ENCODE measurements at regions not wholly inside any gene's neighbourhood (a gene's known extent, or its start where the extent isn't known, plus 50 kb on each side); places are given as distances from the start of the nearest gene placed in this dataset.
"Not testable (repeated sequence)": the region's sequence is repeated elsewhere in the genome, so short reads cannot be mapped to it uniquely, and the experiment has no call there.

DNA sequence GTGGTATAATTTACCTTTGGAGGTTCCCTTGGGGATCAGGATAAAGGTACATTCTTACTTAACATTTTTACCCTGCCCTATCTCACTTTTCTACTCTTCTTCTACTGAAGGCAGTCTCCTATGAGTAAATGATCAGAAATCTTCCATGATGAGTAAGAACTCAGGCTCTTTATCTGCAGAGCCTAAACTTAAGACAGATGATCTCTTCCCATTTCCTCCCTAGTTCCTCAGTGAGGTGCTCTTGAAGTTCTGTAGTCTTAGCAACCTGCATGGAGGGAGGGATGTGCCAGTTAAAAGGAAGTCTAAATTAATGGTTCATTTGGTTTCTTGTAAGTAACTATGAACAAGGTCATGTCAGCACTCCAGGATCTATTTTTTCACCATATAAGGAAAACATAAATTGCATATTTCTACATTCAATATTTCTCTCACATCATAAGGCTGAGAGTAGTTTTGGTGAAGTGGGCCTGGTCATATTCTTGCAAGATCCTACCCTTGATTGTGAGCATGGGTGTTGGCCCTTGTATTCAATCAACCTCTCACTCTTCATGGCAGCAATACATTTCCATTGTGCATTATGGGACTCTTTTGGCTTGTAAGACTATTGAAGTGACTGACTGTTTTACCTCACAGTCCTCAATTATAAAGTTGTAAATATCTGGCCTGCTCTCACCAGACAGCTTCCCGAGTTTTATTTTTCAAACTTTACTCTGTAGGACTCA is 295.5 kb downstream of the SLC7A11 start:
- ChIA-PET CTCF (no interaction called here), POLR2A (no interaction called here)
- no peak overlapping the region for H3K27ac ChIP-seq (ENCODE audit: low read depth, low read length)
- H3K4me3 ChIP-seq (ENCODE audit: low read depth, low read length): no peak overlapping the region
- TF ChIP-seq, protein P1, sequence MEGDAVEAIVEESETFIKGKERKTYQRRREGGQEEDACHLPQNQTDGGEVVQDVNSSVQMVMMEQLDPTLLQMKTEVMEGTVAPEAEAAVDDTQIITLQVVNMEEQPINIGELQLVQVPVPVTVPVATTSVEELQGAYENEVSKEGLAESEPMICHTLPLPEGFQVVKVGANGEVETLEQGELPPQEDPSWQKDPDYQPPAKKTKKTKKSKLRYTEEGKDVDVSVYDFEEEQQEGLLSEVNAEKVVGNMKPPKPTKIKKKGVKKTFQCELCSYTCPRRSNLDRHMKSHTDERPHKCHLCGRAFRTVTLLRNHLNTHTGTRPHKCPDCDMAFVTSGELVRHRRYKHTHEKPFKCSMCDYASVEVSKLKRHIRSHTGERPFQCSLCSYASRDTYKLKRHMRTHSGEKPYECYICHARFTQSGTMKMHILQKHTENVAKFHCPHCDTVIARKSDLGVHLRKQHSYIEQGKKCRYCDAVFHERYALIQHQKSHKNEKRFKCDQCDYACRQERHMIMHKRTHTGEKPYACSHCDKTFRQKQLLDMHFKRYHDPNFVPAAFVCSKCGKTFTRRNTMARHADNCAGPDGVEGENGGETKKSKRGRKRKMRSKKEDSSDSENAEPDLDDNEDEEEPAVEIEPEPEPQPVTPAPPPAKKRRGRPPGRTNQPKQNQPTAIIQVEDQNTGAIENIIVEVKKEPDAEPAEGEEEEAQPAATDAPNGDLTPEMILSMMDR (IDR thresholded peaks at IDR 0.05; ENCODE audit: low read depth, low read length): no peak
- H3K9me3 ChIP-seq (ENCODE audit: control insufficient read depth, insufficient read depth, low read length): peaks cover 3% of the 10 kb centered on the region; the same call in 1 of the 2 replicates
- H3K27me3 ChIP-seq (ENCODE audit: control insufficient read depth, insufficient read depth, low read length): no peaks in the 10 kb centered on the region
- no peak for DNase-seq (ENCODE audit: low read depth, low spot score)

DNA sequence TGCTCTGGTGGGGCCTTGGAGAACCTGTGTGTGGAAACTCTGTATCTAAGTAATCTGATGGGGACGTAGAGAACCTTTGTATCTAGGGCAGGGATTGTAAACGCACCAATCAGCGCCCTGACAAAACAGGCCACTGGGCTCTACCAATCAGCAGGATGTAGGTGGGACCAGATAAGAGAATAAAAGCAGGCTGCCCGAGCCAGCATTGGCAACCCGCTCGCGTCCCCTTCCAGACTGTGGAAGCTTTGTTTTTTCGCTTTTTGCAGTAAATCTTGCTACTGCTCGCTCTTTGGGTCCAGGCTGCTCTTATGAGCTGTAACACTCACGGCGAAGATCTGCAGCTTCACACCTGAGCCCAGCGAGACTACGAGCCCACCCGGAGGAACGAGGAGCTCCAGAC is 299.3 kb downstream of the SLC7A11 start:
- H3K27ac ChIP-seq (ENCODE audit: low read depth, low read length); H3K9me3 ChIP-seq (ENCODE audit: control insufficient read depth, insufficient read depth, low read length); POLR2A ChIA-PET; H3K4me3 ChIP-seq (ENCODE audit: low read depth, low read length); H3K27me3 ChIP-seq (ENCODE audit: control insufficient read depth, insufficient read depth, low read length); DNase-seq (ENCODE audit: low read depth, low spot score); CTCF ChIA-PET: not testable (repeated sequence)

DNA sequence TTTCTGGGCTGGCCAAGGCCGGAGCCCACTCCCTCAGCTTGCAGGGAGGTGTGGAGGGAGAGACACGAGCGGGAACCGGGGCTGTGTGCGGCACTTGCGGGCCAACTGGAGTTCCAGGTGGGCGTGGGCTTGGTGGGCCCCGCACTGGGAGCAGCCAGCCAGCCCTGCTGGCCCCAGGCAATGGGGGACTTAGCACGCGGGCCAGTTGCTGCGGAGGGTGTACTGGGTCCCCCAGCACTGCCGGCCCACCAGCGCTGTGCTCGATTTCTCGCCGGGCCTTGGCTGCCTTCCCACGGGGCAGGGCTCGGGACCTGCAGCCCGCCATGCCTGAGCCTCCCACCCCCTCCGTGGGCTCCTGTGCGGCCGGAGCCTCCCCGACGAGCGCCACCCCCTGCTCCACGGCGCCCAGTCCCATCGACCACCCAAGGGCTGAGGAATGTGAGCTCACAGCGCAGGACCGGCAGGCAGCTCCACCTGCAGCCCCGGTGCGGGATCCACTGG is 300.1 kb downstream of the SLC7A11 start:
- DNase-seq (ENCODE audit: low read depth, low spot score); H3K27me3 ChIP-seq (ENCODE audit: control insufficient read depth, insufficient read depth, low read length); H3K4me3 ChIP-seq (ENCODE audit: low read depth, low read length); POLR2A ChIA-PET; H3K9me3 ChIP-seq (ENCODE audit: control insufficient read depth, insufficient read depth, low read length); H3K27ac ChIP-seq (ENCODE audit: low read depth, low read length): not testable (repeated sequence)
- CTCF ChIA-PET: interaction anchor here (0.9 kb wide), 1 partner anchor 80 kb away, joined by 3 read pairs; no protein-coding TSS in a partner anchor

DNA sequence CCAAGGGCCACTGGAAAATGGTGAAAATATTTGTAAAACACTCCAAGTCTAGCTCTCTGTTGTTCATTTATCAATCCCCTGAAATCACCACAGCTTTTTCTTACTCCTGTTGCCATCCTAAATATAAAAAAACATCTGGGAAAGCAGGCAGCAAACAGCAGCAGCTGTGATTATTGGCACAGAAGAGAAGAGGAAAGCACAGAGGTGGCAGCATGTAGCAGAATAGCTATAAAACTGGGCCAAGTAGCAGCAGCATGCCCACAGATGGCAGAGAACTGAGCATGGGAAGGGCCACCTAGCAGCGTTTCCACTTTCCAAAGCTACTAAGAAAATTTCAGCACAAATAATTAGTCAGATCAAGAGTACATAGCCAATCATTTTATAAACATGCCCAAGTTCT is 307.2 kb downstream of the SLC7A11 start:
- Histone ChIP-seq H3K27me3 (ENCODE audit: control insufficient read depth, insufficient read depth, low read length) (no peaks in the 10 kb centered on the region), H3K9me3 (ENCODE audit: control insufficient read depth, insufficient read depth, low read length) (no peaks in the 10 kb centered on the region), H3K4me3 (ENCODE audit: low read depth, low read length) (no peak overlapping the region), H3K27ac (ENCODE audit: low read depth, low read length) (no peak overlapping the region)
- DNase-seq (ENCODE audit: low read depth, low spot score): no peak
- TF ChIP-seq, protein P1 (IDR thresholded peaks at IDR 0.05; ENCODE audit: low read depth, low read length): no peak
- CTCF ChIA-PET: interaction anchor here (0.6 kb wide), 1 partner anchor 73 kb away, joined by 3 read pairs; no protein-coding TSS in a partner anchor
- POLR2A ChIA-PET: no interaction called here

DNA sequence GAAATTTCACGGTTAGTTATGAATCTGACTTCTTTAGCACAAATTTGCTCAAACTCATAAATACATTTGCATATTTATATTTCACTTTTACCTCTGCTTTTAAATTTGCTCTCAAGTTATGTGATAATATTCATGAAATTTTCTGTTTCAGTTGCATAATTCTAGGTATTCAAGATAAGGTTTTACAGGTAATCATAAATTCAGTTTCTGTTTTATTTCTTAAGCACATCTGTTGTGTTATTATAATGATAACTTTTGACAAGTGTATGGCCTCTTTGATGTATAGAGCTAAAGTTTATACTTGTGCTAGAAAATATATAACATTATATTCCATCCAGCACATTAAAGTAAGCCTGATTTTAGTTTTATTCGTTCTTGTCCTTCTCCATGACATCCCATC is 308.1 kb downstream of the SLC7A11 start:
- CTCF ChIA-PET: no interaction called here
- Histone ChIP-seq H3K27me3 (ENCODE audit: control insufficient read depth, insufficient read depth, low read length) (no peaks in the 10 kb centered on the region), H3K4me3 (ENCODE audit: low read depth, low read length) (no peak overlapping the region), H3K9me3 (ENCODE audit: control insufficient read depth, insufficient read depth, low read length) (no peaks in the 10 kb centered on the region), H3K27ac (ENCODE audit: low read depth, low read length) (no peak overlapping the region)
- POLR2A ChIA-PET: no interaction called here
- DNase-seq (ENCODE audit: low read depth, low spot score): no peak
- TF ChIP-seq, protein P1 (IDR thresholded peaks at IDR 0.05; ENCODE audit: low read depth, low read length): no peak

DNA sequence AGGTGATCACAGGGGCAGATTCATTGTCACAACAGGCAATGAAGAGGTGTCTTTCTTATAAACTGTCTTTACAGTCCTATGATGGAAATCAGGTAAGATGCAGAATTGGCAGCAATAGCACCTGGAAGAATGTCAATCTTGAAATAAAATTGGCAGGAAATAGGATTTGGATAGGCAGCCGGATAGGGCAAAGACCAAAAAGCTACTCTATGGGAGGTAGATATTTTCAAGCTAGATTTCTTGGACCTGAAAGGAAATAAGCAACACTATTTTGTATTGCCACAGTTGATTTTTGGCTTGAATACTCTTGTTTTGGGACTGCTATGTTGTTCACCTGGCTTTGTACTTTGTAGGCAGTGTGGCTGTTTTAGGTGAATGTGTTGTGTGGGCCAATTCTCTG is 314.2 kb downstream of the SLC7A11 start:
- Histone ChIP-seq H3K9me3 (ENCODE audit: control insufficient read depth, insufficient read depth, low read length) (no peaks in the 10 kb centered on the region), H3K27ac (ENCODE audit: low read depth, low read length) (no peak overlapping the region), H3K27me3 (ENCODE audit: control insufficient read depth, insufficient read depth, low read length) (no peaks in the 10 kb centered on the region), H3K4me3 (ENCODE audit: low read depth, low read length) (no peak overlapping the region)
- TF ChIP-seq, protein P1 (IDR thresholded peaks at IDR 0.05; ENCODE audit: low read depth, low read length): no peak
- ChIA-PET POLR2A (no interaction called here), CTCF (interaction anchor here (0.7 kb wide), 1 partner anchor 107 kb away, joined by 3 read pairs; no protein-coding TSS in a partner anchor)
- no peak for DNase-seq (ENCODE audit: low read depth, low spot score)
